DND-41 (cell line): ENCODE measurements at regions not wholly inside any gene's neighbourhood (a gene's known extent, or its start where the extent isn't known, plus 50 kb on each side); places are given as distances from the start of the nearest gene placed in this dataset.

Experiments
- ATAC-seq: fragments of 200-7000 bp; cut with Tn5 transposase; 3 replicates; pipeline ENCODE4 v1.9.1; 2021; ENCODE audit warnings: low read depth; ENCODE audit not compliant: insufficient read depth
- DNase-seq: peaks from one replicate; pipeline ENCODE4 v3.0.0-alpha.2; 2020
- H2AFZ ChIP-seq: 2 replicates; pipeline ENCODE4 v1.6.0; 2012; ENCODE audit warnings: low read depth, low read length
- H3K27ac ChIP-seq: 2 replicates; pipeline ENCODE4 v1.5.1; 2012; ENCODE audit warnings: low read length, inconsistent platforms
- H3K27me3 ChIP-seq: fragments of 200-600 bp; sonication (generic); 2 replicates; pipeline ENCODE4 v1.6.0; 2012; ENCODE audit warnings: low read length, mild to moderate bottlenecking, inconsistent platforms; ENCODE audit not compliant: insufficient read depth, poor library complexity
- H3K36me3 ChIP-seq: 2 replicates; pipeline ENCODE4 v1.5.1; 2012; ENCODE audit warnings: low read length, inconsistent platforms; ENCODE audit not compliant: insufficient read depth
- H3K4me1 ChIP-seq: 2 replicates; pipeline ENCODE4 v1.5.1; 2012; ENCODE audit warnings: mild to moderate bottlenecking, low read length; ENCODE audit not compliant: insufficient read depth
- H3K4me2 ChIP-seq: 2 replicates; pipeline ENCODE4 v1.6.0; 2012; ENCODE audit warnings: mild to moderate bottlenecking, moderate library complexity, low read length, inconsistent platforms; ENCODE audit not compliant: insufficient read depth
- H3K4me3 ChIP-seq, 2 experiments: fragments of 200-600 bp in 1 of 2; shearing (Covaris generic) in 1 of 2; 2 replicates each; pipeline ENCODE4 v1.5.1; 2012 to 2016; ENCODE audit warnings: inconsistent platforms in 2 of 2, low read length in 2 of 2, mild to moderate bottlenecking in 2 of 2, low read depth in 1 of 2, moderate library complexity in 1 of 2
- H3K79me2 ChIP-seq: 2 replicates; pipeline ENCODE4 v1.6.0; 2012; ENCODE audit warnings: low read length, inconsistent platforms; ENCODE audit not compliant: insufficient read depth
- H3K9ac ChIP-seq: 2 replicates; pipeline ENCODE4 v1.6.0; 2012; ENCODE audit warnings: low read depth, mild to moderate bottlenecking, inconsistent platforms, low read length, moderate library complexity
- H3K9me3 ChIP-seq: 2 replicates; pipeline ENCODE4 v1.5.1; 2012; ENCODE audit warnings: low read length, moderate library complexity, mild to moderate bottlenecking, inconsistent platforms; ENCODE audit not compliant: insufficient read depth, severe bottlenecking
- H4K20me1 ChIP-seq: 2 replicates; pipeline ENCODE4 v1.6.0; 2012; ENCODE audit warnings: low read length; ENCODE audit not compliant: insufficient read depth
- EZH2 ChIP-seq: IDR thresholded peaks from 3 replicates; pipeline ENCODE4 v1.6.1; 2012; ENCODE audit warnings: borderline replicate concordance, low read depth, mild to moderate bottlenecking, moderate library complexity, low read length, inconsistent platforms; ENCODE audit not compliant: severe bottlenecking
- TF ChIP-seq, protein P1 (sequence below): IDR thresholded peaks from 2 replicates; pipeline ENCODE4 v1.5.1; 2012; ENCODE audit warnings: borderline replicate concordance, low read length, moderate library complexity, mild to moderate bottlenecking; ENCODE audit not compliant: poor library complexity, severe bottlenecking; ENCODE audit errors: extremely low read depth

DNA sequence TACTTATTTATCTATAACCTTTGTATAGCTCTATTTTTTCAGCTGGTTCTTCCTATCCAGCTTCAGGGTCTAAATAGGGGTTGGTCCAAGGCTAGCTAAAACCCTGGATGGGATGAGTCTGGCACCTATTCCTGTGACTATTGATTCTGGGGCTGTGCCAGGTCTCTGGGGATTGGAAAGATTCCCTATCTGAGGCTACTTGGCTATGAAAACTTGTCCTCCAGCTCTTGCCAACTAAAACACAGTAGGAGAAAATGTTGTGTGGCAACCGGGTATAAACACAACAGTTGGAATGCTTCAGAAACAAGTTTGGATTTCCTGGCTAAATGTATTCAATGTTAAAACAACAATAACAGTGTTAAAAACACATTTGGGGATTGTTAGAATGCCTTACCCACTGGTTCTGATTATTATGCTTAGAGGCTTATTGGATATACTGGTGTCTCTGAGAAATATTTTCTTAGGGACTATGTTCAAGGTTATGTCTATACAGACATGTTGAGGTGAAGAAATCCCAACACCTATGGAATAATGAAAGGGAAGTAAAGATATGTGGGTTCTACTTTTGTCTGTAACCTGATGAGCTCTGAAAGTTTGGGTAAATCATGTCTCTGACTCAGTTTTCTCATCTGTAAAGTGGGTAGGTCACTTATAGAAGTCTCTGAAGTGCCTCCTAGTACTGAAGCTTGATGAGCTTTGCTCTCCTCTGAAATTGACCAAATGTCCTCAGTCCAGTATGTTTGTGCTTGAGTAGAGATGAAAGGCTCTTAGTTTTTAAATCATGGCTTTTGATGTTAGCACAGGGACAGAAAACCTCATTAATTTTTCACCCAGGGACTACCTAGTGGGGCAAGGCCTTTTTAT, 460.7 kb downstream of the MTX2 start:
- no peaks in the 10 kb centered on the region for H4K20me1 ChIP-seq
- ATAC-seq, result no peak
- no peaks in the 10 kb centered on the region for H3K79me2 ChIP-seq

GRCh38 chr2:176732780-176733179, 463.5 kb downstream of the MTX2 start:
- H2AFZ ChIP-seq, result no peak overlapping the region
- no peaks in the 10 kb centered on the region for H3K4me1 ChIP-seq
- ATAC-seq (no peak), DNase-seq (no peak)
- no peaks in the 10 kb centered on the region for H3K9me3 ChIP-seq
- no peak overlapping the region for H3K4me3 ChIP-seq
- no peaks in the 10 kb centered on the region for H3K27me3 ChIP-seq
- no peaks in the 10 kb centered on the region for H4K20me1 ChIP-seq
- no peaks in the 10 kb centered on the region for H3K79me2 ChIP-seq
- no peaks in the 10 kb centered on the region for H3K36me3 ChIP-seq
- H3K4me2 ChIP-seq, result no peak overlapping the region
- TF ChIP-seq, protein P1, sequence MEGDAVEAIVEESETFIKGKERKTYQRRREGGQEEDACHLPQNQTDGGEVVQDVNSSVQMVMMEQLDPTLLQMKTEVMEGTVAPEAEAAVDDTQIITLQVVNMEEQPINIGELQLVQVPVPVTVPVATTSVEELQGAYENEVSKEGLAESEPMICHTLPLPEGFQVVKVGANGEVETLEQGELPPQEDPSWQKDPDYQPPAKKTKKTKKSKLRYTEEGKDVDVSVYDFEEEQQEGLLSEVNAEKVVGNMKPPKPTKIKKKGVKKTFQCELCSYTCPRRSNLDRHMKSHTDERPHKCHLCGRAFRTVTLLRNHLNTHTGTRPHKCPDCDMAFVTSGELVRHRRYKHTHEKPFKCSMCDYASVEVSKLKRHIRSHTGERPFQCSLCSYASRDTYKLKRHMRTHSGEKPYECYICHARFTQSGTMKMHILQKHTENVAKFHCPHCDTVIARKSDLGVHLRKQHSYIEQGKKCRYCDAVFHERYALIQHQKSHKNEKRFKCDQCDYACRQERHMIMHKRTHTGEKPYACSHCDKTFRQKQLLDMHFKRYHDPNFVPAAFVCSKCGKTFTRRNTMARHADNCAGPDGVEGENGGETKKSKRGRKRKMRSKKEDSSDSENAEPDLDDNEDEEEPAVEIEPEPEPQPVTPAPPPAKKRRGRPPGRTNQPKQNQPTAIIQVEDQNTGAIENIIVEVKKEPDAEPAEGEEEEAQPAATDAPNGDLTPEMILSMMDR, result no peak
- no peak for TF ChIP-seq EZH2
- no peak overlapping the region for H3K27ac ChIP-seq
- no peak overlapping the region for H3K9ac ChIP-seq

More for the DNA sequence above, 460.7 kb downstream of the MTX2 start:
- H3K9ac ChIP-seq, result no peak overlapping the region
- no peak overlapping the region for H3K4me3 ChIP-seq
- no peak overlapping the region for H2AFZ ChIP-seq
- no peak overlapping the region for H3K4me2 ChIP-seq
- no peaks in the 10 kb centered on the region for H3K36me3 ChIP-seq
- no peak overlapping the region for H3K27ac ChIP-seq
- no peaks in the 10 kb centered on the region for H3K27me3 ChIP-seq
- no peak for DNase-seq
- H3K4me1 ChIP-seq, result no peaks in the 10 kb centered on the region
- H3K9me3 ChIP-seq, result no peaks in the 10 kb centered on the region
- TF ChIP-seq, protein P1, result no peak
- TF ChIP-seq EZH2, result no peak

DNA sequence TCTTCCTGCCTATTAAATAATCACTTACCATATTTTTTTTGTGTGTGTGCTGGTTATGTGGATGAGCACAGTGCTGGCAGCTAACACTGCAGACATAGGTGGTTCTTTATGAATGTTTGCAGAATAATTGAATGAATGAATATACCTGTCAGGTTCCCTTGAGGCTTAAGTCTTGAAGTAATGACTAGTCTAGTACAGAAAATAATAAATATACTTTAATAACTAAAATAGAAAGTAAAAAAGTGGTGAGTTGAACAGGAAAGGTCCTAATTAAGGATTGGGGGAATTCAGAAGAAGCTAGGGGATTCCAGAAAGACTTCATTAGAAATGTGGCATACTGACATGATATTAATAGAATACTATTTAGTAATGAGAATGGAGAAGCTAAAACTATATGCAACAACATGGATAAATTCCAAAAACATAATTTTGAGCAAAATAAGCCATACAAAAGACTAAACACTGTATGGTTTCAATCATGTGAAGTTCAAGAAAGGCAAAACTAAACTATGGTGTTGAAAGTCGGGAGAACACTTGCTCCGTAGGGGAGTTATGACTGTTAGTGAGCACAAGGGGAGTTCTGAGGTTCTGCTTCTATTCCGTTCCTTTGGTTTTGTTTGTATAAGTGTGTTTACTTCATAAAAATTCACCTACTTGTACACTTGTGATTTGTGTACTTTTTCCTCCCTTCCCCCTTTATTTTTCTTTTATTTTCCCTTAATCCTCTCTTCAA, 464.6 kb downstream of the MTX2 start:
- Histone ChIP-seq H2AFZ (no peak overlapping the region), H3K4me2 (no peak overlapping the region)
- no peak for DNase-seq

More for the DNA sequence above, 464.6 kb downstream of the MTX2 start:
- TF ChIP-seq, protein P1, result no peak
- no peak for TF ChIP-seq EZH2
- no peaks in the 10 kb centered on the region for H3K4me1 ChIP-seq
- H3K4me3 ChIP-seq, result no peak overlapping the region
- H3K9me3 ChIP-seq, result no peaks in the 10 kb centered on the region
- no peaks in the 10 kb centered on the region for H3K36me3 ChIP-seq
- no peaks in the 10 kb centered on the region for H3K79me2 ChIP-seq
- no peak overlapping the region for H3K9ac ChIP-seq
- H4K20me1 ChIP-seq, result no peaks in the 10 kb centered on the region
- ATAC-seq, result no peak
- H3K27me3 ChIP-seq, result no peaks in the 10 kb centered on the region
- H3K27ac ChIP-seq, result no peak overlapping the region
